Liver (tissue), 3 donors: ENCODE measurements at regions not wholly inside any gene's neighbourhood (a gene's known extent, or its start where the extent isn't known, plus 50 kb on each side); places are given as distances from the start of the nearest gene placed in this dataset.

Experiments
- ATF3 ChIP-seq: IDR thresholded peaks from 2 replicates; pipeline ENCODE4 v1.6.1; 2016; ENCODE audit warnings: antibody characterized with exemption
- CTCF ChIP-seq: fragments of 150-350 bp; IDR thresholded peaks from 2 replicates; pipeline ENCODE4 v1.5.1; 2017; ENCODE audit warnings: improper control_type of control experiment, low read depth, low read length; ENCODE audit not compliant: missing input control
- GABPA ChIP-seq, 2 donors: IDR thresholded peaks in 1 of 2; conservative IDR thresholded peaks in 1 of 2; 2 replicates each; pipeline ENCODE4 v1.6.1; 2016; ENCODE audit warnings: antibody characterized with exemption in 2 of 2, mild to moderate bottlenecking in 1 of 2, moderate library complexity in 1 of 2
- HNF4A ChIP-seq, 2 donors: conservative IDR thresholded peaks; 2 replicates each; pipeline ENCODE4 v1.6.1; 2016; ENCODE audit warnings: antibody characterized with exemption in 2 of 2, mild to moderate bottlenecking in 2 of 2
- JUND ChIP-seq, 2 donors: IDR thresholded peaks; 2 replicates each; pipeline ENCODE4 v1.6.1; 2016; ENCODE audit warnings: antibody characterized with exemption in 2 of 2
- NR2F2 ChIP-seq: IDR thresholded peaks from 2 replicates; pipeline ENCODE4 v1.6.1; 2016; ENCODE audit warnings: antibody characterized with exemption
- RAD21 ChIP-seq, 2 donors: IDR thresholded peaks; 2 replicates each; pipeline ENCODE4 v1.6.1; 2016; ENCODE audit warnings: antibody characterized with exemption in 2 of 2, mild to moderate bottlenecking in 2 of 2
- REST ChIP-seq: IDR thresholded peaks from 2 replicates; pipeline ENCODE4 v1.6.1; 2016; ENCODE audit warnings: antibody characterized with exemption, mild to moderate bottlenecking
- RXRA ChIP-seq, 2 donors: IDR thresholded peaks; 2 replicates each; pipeline ENCODE4 v1.6.1; 2017 to 2018; ENCODE audit warnings: antibody characterized with exemption in 2 of 2, mild to moderate bottlenecking in 1 of 2
- SP1 ChIP-seq: IDR thresholded peaks from 2 replicates; pipeline ENCODE4 v1.6.1; 2018; ENCODE audit warnings: antibody characterized with exemption, mild to moderate bottlenecking
- TAF1 ChIP-seq: conservative IDR thresholded peaks from 2 replicates; pipeline ENCODE4 v1.6.1; 2016; ENCODE audit warnings: antibody characterized with exemption, mild to moderate bottlenecking
- YY1 ChIP-seq: IDR thresholded peaks from 2 replicates; pipeline ENCODE4 v1.6.1; 2016; ENCODE audit warnings: antibody characterized with exemption, mild to moderate bottlenecking
- TF ChIP-seq, protein P1 (sequence below): IDR thresholded peaks from 2 replicates; pipeline ENCODE4 v1.6.1; 2016; ENCODE audit warnings: antibody characterized with exemption
- donor health status: healthy.
- donor health status: healthy.

GRCh38 chr5:91898019-91898418 lies 514.9 kb upstream of the ARRDC3 start:
- TF ChIP-seq RAD21 (IDR thresholded peaks at IDR 0.05) (no peak), NR2F2 (no peak), CTCF (no peak), ATF3 (no peak), HNF4A (conservative IDR thresholded peaks at IDR 0.05) (no peak), YY1 (no peak), GABPA (IDR thresholded peaks at IDR 0.05 in 1 of 2, conservative IDR thresholded peaks at IDR 0.05 in 1 of 2) (no peak), REST (no peak), TAF1 (no peak), SP1 (no peak), JUND (IDR thresholded peaks at IDR 0.05) (no peak), RXRA (IDR thresholded peaks at IDR 0.05) (no peak)
- TF ChIP-seq, protein P1, sequence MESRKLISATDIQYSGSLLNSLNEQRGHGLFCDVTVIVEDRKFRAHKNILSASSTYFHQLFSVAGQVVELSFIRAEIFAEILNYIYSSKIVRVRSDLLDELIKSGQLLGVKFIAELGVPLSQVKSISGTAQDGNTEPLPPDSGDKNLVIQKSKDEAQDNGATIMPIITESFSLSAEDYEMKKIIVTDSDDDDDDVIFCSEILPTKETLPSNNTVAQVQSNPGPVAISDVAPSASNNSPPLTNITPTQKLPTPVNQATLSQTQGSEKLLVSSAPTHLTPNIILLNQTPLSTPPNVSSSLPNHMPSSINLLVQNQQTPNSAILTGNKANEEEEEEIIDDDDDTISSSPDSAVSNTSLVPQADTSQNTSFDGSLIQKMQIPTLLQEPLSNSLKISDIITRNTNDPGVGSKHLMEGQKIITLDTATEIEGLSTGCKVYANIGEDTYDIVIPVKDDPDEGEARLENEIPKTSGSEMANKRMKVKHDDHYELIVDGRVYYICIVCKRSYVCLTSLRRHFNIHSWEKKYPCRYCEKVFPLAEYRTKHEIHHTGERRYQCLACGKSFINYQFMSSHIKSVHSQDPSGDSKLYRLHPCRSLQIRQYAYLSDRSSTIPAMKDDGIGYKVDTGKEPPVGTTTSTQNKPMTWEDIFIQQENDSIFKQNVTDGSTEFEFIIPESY = no peak
